Mucosa of descending colon (tissue), 3 donors: ENCODE measurements at regions not wholly inside any gene's neighbourhood (a gene's known extent, or its start where the extent isn't known, plus 50 kb on each side); places are given as distances from the start of the nearest gene placed in this dataset.
"Not testable (repeated sequence)": the region's sequence is repeated elsewhere in the genome, so short reads cannot be mapped to it uniquely, and the experiment has no call there.

ENCODE experiments used
- ATAC-seq: fragments of 200-7000 bp; cut with Tn5 transposase; one replicate; pipeline ENCODE4 v1.9.1; 2020; ENCODE audit warnings: mild to moderate bottlenecking, moderate library complexity
- DNase-seq, 3 donors: peaks; one replicate each; pipeline ENCODE4 v3.0.0-alpha.2; 2020
- H3K36me3 ChIP-seq: fragments of 200-600 bp; one replicate; pipeline ENCODE4 v1.8.0; 2021; ENCODE audit warnings: low read depth, mild to moderate bottlenecking
- H3K4me1 ChIP-seq: fragments of 200-600 bp; one replicate; pipeline ENCODE4 v1.8.0; 2021; ENCODE audit warnings: low read depth, mild to moderate bottlenecking
- H3K4me3 ChIP-seq: fragments of 200-600 bp; one replicate; pipeline ENCODE4 v1.8.0; 2021; ENCODE audit warnings: mild to moderate bottlenecking
- H3K9me3 ChIP-seq: fragments of 200-600 bp; one replicate; pipeline ENCODE4 v1.8.0; 2021; ENCODE audit warnings: mild to moderate bottlenecking
- intact Hi-C, 2 donors: fragments of 100-400 bp; cut with DNase I in 1 of 2; cut with micrococcal nuclease in 1 of 2; formaldehyde crosslinking; loops; one replicate each; pipeline versions ENCODE4 v1.11.0 to v1.11.1; 2022; cut with DNase I, micrococcal nuclease
- TF ChIP-seq, protein P1 (sequence below): fragments of 200-600 bp; IDR thresholded peaks from one replicate; pipeline ENCODE4 v1.8.0; 2022; ENCODE audit warnings: antibody characterized with exemption, mild to moderate bottlenecking
- donor health status: DM: no; HTN: no; CAD: no; lungs with moderate emphysema.
- donor health status: DM: no; HTN: no; CAD: no.
- donor health status: DM: no; HTN: yes; CAD: no.

DNA sequence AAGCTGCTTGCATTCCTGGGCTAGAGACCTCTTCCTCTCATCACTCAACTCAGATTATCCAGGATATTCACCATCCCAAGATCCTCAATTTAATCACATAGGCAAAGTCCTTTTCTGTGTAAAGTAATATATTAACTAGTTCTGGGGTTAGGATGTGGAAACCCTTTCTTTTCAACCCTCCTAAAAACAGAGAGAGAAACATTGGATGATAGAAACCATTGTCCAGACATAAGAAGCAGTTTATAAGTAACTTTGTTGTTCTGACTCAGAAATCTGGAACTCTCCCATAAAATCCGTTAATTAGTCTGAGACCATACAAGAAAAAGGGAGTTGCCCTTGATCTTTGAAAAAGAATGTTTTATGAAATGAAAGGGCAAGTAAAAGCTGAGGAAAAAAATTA lies 817.1 kb upstream of the CDH9 start:
- no peak for ATAC-seq
- no peak for DNase-seq
- TF ChIP-seq, protein P1, sequence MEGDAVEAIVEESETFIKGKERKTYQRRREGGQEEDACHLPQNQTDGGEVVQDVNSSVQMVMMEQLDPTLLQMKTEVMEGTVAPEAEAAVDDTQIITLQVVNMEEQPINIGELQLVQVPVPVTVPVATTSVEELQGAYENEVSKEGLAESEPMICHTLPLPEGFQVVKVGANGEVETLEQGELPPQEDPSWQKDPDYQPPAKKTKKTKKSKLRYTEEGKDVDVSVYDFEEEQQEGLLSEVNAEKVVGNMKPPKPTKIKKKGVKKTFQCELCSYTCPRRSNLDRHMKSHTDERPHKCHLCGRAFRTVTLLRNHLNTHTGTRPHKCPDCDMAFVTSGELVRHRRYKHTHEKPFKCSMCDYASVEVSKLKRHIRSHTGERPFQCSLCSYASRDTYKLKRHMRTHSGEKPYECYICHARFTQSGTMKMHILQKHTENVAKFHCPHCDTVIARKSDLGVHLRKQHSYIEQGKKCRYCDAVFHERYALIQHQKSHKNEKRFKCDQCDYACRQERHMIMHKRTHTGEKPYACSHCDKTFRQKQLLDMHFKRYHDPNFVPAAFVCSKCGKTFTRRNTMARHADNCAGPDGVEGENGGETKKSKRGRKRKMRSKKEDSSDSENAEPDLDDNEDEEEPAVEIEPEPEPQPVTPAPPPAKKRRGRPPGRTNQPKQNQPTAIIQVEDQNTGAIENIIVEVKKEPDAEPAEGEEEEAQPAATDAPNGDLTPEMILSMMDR, result no peak
- H3K9me3 ChIP-seq, result peaks cover 29% of the 10 kb centered on the region
- no peaks in the 10 kb centered on the region for H3K36me3 ChIP-seq
- intact Hi-C loops, result no loop called here
- no peak overlapping the region for H3K4me3 ChIP-seq
- H3K4me1 ChIP-seq, result no peaks in the 10 kb centered on the region

DNA sequence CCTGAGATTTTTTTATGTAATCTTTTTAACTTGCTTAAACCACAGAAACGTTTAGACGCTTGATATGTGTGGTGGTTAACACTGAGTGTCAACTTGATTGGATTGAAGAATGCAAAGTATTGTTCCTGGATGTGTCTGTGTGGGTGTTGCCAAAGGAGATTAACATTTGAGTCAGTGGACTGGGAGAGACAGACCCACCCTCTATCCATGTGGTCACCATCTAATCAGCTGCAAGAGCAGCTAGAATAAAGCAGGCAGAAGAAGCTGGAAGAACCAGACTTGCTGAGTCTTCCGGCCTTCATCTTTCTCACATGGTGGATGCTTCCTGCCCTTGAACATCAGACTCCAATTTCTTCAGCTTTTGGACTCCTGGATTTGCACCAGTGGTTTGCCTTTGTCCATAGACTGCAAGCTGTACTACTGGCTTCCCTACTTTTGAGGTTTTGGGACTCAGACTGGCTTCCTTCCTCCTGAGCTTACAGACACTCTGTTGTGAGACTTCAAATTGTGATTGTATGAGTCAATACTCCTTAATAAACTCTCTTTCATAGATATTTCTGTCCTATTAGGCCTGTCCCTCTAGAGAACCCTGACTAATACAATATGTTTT lies 816.0 kb upstream of the CDH9 start:
- no peak for DNase-seq
- Histone ChIP-seq H3K9me3 (peaks cover 28% of the 10 kb centered on the region), H3K4me1 (no peaks in the 10 kb centered on the region), H3K4me3 (no peak overlapping the region), H3K36me3 (no peaks in the 10 kb centered on the region)
- intact Hi-C loops, result no loop called here
- no peak for ATAC-seq
- TF ChIP-seq, protein P1, result no peak

DNA sequence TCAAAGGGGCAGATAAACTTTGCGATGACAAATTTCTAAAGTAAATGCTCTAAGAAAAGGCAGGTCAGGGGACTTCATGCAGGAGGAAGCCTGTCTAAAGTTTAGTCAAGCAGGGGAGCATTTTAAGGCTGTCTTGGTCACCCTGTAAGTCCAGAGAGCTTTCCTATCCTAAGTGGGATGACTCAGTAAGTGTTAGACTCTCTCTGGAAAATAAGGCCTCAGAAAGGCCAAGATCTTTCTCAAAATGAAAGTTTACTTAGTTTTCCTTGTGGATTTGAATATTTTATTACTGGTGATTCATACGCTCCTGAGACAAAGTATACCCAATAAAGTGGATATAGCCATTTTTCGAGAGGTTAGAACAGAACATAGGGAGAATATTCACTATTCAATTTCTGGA lies 806.9 kb upstream of the CDH9 start:
- Histone ChIP-seq H3K36me3 (no peaks in the 10 kb centered on the region), H3K4me3 (no peak overlapping the region), H3K9me3 (peaks cover 57% of the 10 kb centered on the region), H3K4me1 (no peaks in the 10 kb centered on the region)
- TF ChIP-seq, protein P1, result no peak
- ATAC-seq, result no peak
- DNase-seq, result no peak
- intact Hi-C loops, result no loop called here

DNA sequence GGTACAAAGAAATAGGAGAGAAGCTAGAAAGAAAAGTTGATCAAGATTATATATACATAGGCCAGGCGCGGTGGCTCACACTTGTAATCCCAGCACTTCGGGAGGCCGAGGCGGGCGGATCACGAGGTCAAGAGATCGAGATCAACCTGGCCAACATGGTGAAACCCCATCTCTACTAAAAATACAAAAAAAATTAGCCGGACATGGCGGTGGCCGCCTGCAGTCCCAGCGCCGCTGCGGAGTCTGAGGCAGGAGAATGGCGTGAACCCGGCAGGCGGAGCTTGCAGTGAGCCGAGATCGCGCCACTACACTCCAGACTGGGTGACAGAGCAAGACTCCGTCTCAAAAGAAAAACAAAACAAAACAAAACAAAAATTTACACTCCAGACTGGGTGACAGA lies 798.3 kb upstream of the CDH9 start:
- ATAC-seq, DNase-seq, intact Hi-C loops, H3K4me1 ChIP-seq, H3K36me3 ChIP-seq, H3K4me3 ChIP-seq: not testable (repeated sequence)
- peaks cover 64% of the 10 kb centered on the region for H3K9me3 ChIP-seq

DNA sequence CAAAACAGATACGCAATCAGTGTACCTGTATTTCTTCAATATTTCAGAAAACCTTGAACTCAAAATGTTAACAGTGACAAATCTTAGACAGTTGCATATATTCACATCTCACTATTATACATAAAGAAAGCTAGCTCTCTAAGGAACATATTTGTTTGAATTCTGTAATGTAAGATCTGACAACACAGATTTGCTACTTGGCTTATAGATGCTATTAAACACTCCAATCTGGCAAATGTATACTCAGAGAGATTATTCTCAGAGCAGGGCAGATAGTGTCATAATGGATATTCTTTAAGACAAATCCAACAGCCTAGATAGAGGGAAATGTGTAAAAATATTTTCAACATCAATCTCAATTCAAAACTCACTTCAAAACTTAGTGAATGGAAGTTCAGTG lies 794.5 kb upstream of the CDH9 start:
- Histone ChIP-seq H3K4me3 (no peak overlapping the region), H3K4me1 (no peaks in the 10 kb centered on the region), H3K9me3 (peaks cover 34% of the 10 kb centered on the region), H3K36me3 (no peaks in the 10 kb centered on the region)
- ATAC-seq (no peak), DNase-seq (no peak)
- TF ChIP-seq, protein P1, result no peak
- intact Hi-C loops, result no loop called here

DNA sequence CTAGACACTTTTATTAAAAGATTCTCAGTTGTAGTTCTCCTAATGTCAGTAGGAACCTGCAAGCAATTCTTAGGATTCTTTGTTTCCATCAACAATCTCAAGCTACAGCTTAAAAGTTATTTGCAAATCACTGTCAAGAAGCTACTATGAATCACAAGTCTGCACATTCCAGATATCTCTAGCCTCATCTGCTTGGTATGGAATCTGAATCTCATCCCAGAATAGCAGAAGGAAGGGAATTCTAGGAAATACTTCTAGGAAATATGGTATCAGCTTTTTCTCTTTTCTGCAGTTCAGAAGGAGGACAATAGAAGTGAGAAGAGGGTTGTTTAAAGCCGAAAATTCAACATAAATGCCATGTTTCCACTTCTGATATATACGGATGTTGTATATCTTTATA lies 792.2 kb upstream of the CDH9 start:
- TF ChIP-seq, protein P1, result no peak
- ATAC-seq (no peak), DNase-seq (no peak)
- no peak overlapping the region for H3K4me3 ChIP-seq
- H3K4me1 ChIP-seq, result no peaks in the 10 kb centered on the region
- intact Hi-C loops, result no loop called here
- H3K36me3 ChIP-seq, result no peaks in the 10 kb centered on the region
- H3K9me3 ChIP-seq, result peaks cover 32% of the 10 kb centered on the region
